SK-N-SH treated with all-trans-retinoic acid at 6 μM for 48 hours (cell line): ENCODE measurements at regions not wholly inside any gene's neighbourhood (a gene's known extent, or its start where the extent isn't known, plus 50 kb on each side); places are given as distances from the start of the nearest gene placed in this dataset.

ENCODE experiments used
- ATAC-seq: fragments of 200-7000 bp; cut with Tn5 transposase; 3 replicates; pipeline ENCODE4 v1.9.1; 2020; ENCODE audit warnings: mild to moderate bottlenecking, moderate library complexity
- ARNTL ChIP-seq: fragments of 450-650 bp; formaldehyde crosslinking; IDR thresholded peaks from 2 replicates; pipeline ENCODE4 v1.5.0; 2020; ENCODE audit warnings: low read depth, mild to moderate bottlenecking, moderate library complexity, borderline replicate concordance
- BACH2 ChIP-seq: fragments of 250-450 bp; sonication (Bioruptor Pico); IDR thresholded peaks from 2 replicates; pipeline ENCODE4 v1.9.0; 2021; ENCODE audit warnings: mild to moderate bottlenecking, borderline replicate concordance
- CSDC2 ChIP-seq: fragments of 250-450 bp; sonication (Bioruptor Pico); IDR thresholded peaks from 2 replicates; pipeline ENCODE4 v1.5.0; 2020; ENCODE audit warnings: mild to moderate bottlenecking, moderate library complexity
- ESRRG ChIP-seq: fragments of 250-450 bp; sonication (Bioruptor Pico); IDR thresholded peaks from 2 replicates; pipeline ENCODE4 v1.6.1; 2021; ENCODE audit warnings: mild to moderate bottlenecking
- GLIS3 ChIP-seq: fragments of 250-450 bp; sonication (Bioruptor Pico); IDR thresholded peaks from 2 replicates; pipeline ENCODE4 v1.5.0; 2020; ENCODE audit warnings: mild to moderate bottlenecking, moderate library complexity
- ISL1 ChIP-seq: fragments of 250-450 bp; sonication (Bioruptor Pico); IDR thresholded peaks from 2 replicates; pipeline ENCODE4 v2.1.2; 2022; ENCODE audit warnings: mild to moderate bottlenecking, moderate library complexity
- OSR1 ChIP-seq: fragments of 250-450 bp; sonication (Bioruptor Pico); IDR thresholded peaks from 2 replicates; pipeline ENCODE4 v1.8.0; 2022; ENCODE audit warnings: moderate library complexity, mild to moderate bottlenecking, inconsistent platforms
- PPARA ChIP-seq: fragments of 250-450 bp; sonication (Bioruptor Pico); IDR thresholded peaks from 2 replicates; pipeline ENCODE4 v1.5.0; 2020; ENCODE audit warnings: mild to moderate bottlenecking, borderline replicate concordance
- RARB ChIP-seq: fragments of 250-450 bp; sonication (Bioruptor Pico); IDR thresholded peaks from 2 replicates; pipeline ENCODE4 v1.8.0; 2021; ENCODE audit warnings: mild to moderate bottlenecking, moderate library complexity
- SNAI2 ChIP-seq: fragments of 250-450 bp; sonication (Bioruptor Pico); IDR thresholded peaks from 2 replicates; pipeline ENCODE4 v1.5.0; 2020; ENCODE audit warnings: mild to moderate bottlenecking, moderate library complexity
- TCF4 ChIP-seq: fragments of 250-450 bp; sonication (Bioruptor Pico); IDR thresholded peaks from 2 replicates; pipeline ENCODE4 v1.8.0; 2021; ENCODE audit warnings: mild to moderate bottlenecking, moderate library complexity, borderline replicate concordance
- TOX ChIP-seq: fragments of 250-450 bp; sonication (Bioruptor Pico); IDR thresholded peaks from 2 replicates; pipeline ENCODE4 v1.8.0; 2021; ENCODE audit warnings: mild to moderate bottlenecking, moderate library complexity, borderline replicate concordance
- ZC3H10 ChIP-seq: fragments of 250-450 bp; sonication (Bioruptor Pico); IDR thresholded peaks from 2 replicates; pipeline ENCODE4 v1.5.1; 2021; ENCODE audit warnings: mild to moderate bottlenecking, moderate library complexity
- ZFP3 ChIP-seq: fragments of 250-450 bp; sonication (Bioruptor Pico); IDR thresholded peaks from 2 replicates; pipeline ENCODE4 v1.5.0; 2020; ENCODE audit warnings: mild to moderate bottlenecking, moderate library complexity
- ZNF565 ChIP-seq: fragments of 450-650 bp; formaldehyde crosslinking; conservative IDR thresholded peaks from 2 replicates; pipeline ENCODE4 v1.5.0; 2020; ENCODE audit warnings: low read depth, mild to moderate bottlenecking, moderate library complexity
- ZNF70 ChIP-seq: fragments of 450-650 bp; formaldehyde crosslinking; IDR thresholded peaks from 2 replicates; pipeline ENCODE4 v1.5.0; 2020; ENCODE audit warnings: mild to moderate bottlenecking, moderate library complexity
- ZNF8 ChIP-seq: fragments of 450-650 bp; formaldehyde crosslinking; IDR thresholded peaks from 2 replicates; pipeline ENCODE4 v1.5.0; 2020; ENCODE audit warnings: mild to moderate bottlenecking, moderate library complexity
- TF ChIP-seq, protein P1 (sequence below): fragments of 250-450 bp; sonication (Bioruptor Pico); IDR thresholded peaks from 2 replicates; pipeline ENCODE4 v1.5.1; 2021; ENCODE audit warnings: mild to moderate bottlenecking, moderate library complexity
- TF ChIP-seq, protein P2 (sequence below): fragments of 250-450 bp; sonication (Bioruptor Pico); IDR thresholded peaks from 2 replicates; pipeline ENCODE4 v1.5.0; 2020; ENCODE audit warnings: mild to moderate bottlenecking, moderate library complexity
- TF ChIP-seq, protein P3 (sequence below): fragments of 250-450 bp; sonication (Bioruptor Pico); IDR thresholded peaks from 2 replicates; pipeline ENCODE4 v1.5.1; 2020; ENCODE audit warnings: low read depth, mild to moderate bottlenecking, moderate library complexity
- TF ChIP-seq, protein P4 (sequence below): fragments of 250-450 bp; sonication (Bioruptor Pico); IDR thresholded peaks from 2 replicates; pipeline ENCODE4 v1.8.0; 2021; ENCODE audit warnings: low read depth, mild to moderate bottlenecking, moderate library complexity, borderline replicate concordance
- TF ChIP-seq, protein P5 (sequence below): fragments of 250-450 bp; sonication (Bioruptor Pico); IDR thresholded peaks from 2 replicates; pipeline ENCODE4 v1.8.0; 2020; ENCODE audit warnings: mild to moderate bottlenecking, moderate library complexity, borderline replicate concordance

DNA sequence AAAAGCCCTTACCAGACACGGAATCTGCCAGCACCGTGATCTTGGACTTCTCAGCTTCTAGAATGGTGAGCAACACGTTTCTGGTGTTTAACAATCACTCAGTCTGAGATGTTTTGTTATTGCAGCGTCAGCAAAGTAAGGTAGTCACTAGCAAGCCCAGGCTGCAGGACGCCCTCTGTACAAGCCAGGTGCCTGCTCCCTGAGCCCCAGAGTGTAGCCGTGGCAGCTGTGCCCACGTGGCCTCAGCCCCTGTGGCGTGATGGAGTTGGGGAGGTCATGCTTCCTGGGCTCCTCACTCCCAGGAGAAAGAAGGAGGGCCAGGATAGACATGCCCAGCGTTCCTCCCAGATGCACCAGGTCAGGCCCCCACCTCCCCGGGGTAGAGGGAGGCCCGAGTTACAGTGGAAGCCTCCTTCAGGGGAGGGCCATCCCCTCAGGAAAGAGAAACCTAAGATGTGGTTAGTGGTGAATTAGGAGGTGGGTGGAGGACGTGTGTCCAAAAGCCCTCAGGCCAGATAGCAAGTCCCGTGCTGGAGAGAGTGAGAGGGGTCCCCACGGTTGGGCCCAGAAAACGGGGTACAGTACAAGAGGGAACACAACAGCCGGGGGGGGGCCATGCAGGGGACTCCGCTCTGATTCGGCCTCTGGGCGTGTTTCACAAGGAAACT lies 169.6 kb upstream of the SOX1 start:
- TF ChIP-seq GLIS3 (CRISPR knock-in tag) (no peak), ZNF70 (no peak), SNAI2 (CRISPR knock-in tag) (no peak), ARNTL (CRISPR knock-in tag) (no peak), ZFP3 (no peak), ZNF565 (CRISPR knock-in tag) (no peak), RARB (CRISPR knock-in tag) (no peak), ESRRG (no peak), PPARA (CRISPR knock-in tag) (no peak), BACH2 (CRISPR knock-in tag) (no peak), TCF4 (CRISPR knock-in tag) (no peak), ZC3H10 (no peak), TOX (CRISPR knock-in tag) (no peak), CSDC2 (no peak)
- TF ChIP-seq, protein P1, sequence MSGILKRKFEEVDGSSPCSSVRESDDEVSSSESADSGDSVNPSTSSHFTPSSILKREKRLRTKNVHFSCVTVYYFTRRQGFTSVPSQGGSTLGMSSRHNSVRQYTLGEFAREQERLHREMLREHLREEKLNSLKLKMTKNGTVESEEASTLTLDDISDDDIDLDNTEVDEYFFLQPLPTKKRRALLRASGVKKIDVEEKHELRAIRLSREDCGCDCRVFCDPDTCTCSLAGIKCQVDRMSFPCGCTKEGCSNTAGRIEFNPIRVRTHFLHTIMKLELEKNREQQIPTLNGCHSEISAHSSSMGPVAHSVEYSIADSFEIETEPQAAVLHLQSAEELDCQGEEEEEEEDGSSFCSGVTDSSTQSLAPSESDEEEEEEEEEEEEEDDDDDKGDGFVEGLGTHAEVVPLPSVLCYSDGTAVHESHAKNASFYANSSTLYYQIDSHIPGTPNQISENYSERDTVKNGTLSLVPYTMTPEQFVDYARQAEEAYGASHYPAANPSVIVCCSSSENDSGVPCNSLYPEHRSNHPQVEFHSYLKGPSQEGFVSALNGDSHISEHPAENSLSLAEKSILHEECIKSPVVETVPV (CRISPR knock-in tag): no peak
- TF ChIP-seq, protein P2, sequence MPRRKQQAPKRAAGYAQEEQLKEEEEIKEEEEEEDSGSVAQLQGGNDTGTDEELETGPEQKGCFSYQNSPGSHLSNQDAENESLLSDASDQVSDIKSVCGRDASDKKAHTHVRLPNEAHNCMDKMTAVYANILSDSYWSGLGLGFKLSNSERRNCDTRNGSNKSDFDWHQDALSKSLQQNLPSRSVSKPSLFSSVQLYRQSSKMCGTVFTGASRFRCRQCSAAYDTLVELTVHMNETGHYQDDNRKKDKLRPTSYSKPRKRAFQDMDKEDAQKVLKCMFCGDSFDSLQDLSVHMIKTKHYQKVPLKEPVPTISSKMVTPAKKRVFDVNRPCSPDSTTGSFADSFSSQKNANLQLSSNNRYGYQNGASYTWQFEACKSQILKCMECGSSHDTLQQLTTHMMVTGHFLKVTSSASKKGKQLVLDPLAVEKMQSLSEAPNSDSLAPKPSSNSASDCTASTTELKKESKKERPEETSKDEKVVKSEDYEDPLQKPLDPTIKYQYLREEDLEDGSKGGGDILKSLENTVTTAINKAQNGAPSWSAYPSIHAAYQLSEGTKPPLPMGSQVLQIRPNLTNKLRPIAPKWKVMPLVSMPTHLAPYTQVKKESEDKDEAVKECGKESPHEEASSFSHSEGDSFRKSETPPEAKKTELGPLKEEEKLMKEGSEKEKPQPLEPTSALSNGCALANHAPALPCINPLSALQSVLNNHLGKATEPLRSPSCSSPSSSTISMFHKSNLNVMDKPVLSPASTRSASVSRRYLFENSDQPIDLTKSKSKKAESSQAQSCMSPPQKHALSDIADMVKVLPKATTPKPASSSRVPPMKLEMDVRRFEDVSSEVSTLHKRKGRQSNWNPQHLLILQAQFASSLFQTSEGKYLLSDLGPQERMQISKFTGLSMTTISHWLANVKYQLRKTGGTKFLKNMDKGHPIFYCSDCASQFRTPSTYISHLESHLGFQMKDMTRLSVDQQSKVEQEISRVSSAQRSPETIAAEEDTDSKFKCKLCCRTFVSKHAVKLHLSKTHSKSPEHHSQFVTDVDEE (CRISPR knock-in tag): no peak
- TF ChIP-seq, protein P3, sequence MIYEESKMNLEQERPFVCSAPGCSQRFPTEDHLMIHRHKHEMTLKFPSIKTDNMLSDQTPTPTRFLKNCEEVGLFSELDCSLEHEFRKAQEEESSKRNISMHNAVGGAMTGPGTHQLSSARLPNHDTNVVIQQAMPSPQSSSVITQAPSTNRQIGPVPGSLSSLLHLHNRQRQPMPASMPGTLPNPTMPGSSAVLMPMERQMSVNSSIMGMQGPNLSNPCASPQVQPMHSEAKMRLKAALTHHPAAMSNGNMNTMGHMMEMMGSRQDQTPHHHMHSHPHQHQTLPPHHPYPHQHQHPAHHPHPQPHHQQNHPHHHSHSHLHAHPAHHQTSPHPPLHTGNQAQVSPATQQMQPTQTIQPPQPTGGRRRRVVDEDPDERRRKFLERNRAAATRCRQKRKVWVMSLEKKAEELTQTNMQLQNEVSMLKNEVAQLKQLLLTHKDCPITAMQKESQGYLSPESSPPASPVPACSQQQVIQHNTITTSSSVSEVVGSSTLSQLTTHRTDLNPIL (CRISPR knock-in tag): no peak
- TF ChIP-seq, protein P4, sequence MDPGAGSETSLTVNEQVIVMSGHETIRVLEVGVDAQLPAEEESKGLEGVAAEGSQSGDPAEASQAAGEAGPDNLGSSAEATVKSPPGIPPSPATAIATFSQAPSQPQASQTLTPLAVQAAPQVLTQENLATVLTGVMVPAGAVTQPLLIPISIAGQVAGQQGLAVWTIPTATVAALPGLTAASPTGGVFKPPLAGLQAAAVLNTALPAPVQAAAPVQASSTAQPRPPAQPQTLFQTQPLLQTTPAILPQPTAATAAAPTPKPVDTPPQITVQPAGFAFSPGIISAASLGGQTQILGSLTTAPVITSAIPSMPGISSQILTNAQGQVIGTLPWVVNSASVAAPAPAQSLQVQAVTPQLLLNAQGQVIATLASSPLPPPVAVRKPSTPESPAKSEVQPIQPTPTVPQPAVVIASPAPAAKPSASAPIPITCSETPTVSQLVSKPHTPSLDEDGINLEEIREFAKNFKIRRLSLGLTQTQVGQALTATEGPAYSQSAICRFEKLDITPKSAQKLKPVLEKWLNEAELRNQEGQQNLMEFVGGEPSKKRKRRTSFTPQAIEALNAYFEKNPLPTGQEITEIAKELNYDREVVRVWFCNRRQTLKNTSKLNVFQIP (CRISPR knock-in tag): no peak
- TF ChIP-seq, protein P5, sequence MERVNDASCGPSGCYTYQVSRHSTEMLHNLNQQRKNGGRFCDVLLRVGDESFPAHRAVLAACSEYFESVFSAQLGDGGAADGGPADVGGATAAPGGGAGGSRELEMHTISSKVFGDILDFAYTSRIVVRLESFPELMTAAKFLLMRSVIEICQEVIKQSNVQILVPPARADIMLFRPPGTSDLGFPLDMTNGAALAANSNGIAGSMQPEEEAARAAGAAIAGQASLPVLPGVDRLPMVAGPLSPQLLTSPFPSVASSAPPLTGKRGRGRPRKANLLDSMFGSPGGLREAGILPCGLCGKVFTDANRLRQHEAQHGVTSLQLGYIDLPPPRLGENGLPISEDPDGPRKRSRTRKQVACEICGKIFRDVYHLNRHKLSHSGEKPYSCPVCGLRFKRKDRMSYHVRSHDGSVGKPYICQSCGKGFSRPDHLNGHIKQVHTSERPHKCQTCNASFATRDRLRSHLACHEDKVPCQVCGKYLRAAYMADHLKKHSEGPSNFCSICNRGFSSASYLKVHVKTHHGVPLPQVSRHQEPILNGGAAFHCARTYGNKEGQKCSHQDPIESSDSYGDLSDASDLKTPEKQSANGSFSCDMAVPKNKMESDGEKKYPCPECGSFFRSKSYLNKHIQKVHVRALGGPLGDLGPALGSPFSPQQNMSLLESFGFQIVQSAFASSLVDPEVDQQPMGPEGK (CRISPR knock-in tag): no peak
- no peak for ATAC-seq

DNA sequence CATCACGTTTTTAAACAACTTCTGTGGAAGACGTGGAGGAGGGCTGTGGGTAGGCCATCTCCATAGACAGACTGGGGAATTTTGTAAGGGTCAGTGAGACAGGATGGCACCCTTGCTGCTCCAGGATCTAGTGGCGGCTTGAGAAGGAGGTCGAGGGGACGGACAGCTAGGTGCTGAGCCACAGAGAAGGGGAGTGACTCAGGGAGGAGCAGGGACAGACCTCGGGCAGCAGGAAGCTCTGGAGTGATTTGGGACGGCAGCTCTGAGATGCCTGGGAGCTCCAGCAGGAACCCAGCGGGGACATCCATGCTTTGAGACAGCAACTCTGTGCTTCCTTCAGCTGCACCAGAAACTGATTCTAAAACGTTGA lies 169.1 kb upstream of the SOX1 start:
- TF ChIP-seq SNAI2 (CRISPR knock-in tag) (no peak), ESRRG (no peak), RARB (CRISPR knock-in tag) (no peak), GLIS3 (CRISPR knock-in tag) (no peak), ZFP3 (no peak), ISL1 (CRISPR knock-in tag) (no peak), PPARA (CRISPR knock-in tag) (no peak), TCF4 (CRISPR knock-in tag) (no peak), ARNTL (CRISPR knock-in tag) (no peak), ZNF70 (no peak), CSDC2 (no peak), ZNF8 (no peak), OSR1 (CRISPR knock-in tag) (no peak), BACH2 (CRISPR knock-in tag) (no peak)
- TF ChIP-seq, protein P4 (CRISPR knock-in tag): no peak
- no peak for ATAC-seq
